ENCODE measurements at regions not wholly inside any gene's neighbourhood (a gene's known extent, or its start where the extent isn't known, plus 50 kb on each side); places are given as distances from the start of the nearest gene placed in this dataset.

DNA sequence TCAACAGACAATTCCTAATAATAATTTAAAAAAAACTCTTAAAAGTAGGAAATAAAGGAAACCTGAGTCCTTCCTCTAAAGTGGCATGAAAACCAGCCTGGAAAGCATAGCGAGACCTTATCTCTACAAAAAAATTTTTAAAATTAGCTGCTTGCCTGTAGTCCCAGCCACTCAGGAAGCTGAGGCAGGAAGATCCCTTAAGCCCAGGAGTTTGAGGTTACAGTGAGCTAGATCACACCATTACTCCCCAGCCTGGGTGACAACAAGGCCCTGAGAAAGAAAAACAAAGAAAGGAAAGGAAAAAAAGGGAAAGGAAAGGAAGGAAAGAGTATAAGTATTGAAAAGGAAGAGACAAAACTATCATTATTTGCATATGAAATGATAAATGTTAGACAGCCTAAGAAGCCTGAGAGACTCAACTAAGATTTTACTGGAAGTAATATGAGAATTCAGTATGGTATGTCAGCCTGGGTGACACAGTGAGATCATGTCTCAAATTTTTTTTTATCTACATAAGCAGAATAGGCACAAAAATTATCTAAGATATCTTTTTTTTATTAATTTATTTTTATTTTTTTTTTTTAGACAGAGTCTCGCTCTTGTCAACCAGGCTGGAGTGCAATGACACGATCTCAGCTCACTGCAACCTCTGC is 113.0 kb downstream of the GOSR1 start:
- no peak overlapping the region for H3K27ac ChIP-seq

DNA sequence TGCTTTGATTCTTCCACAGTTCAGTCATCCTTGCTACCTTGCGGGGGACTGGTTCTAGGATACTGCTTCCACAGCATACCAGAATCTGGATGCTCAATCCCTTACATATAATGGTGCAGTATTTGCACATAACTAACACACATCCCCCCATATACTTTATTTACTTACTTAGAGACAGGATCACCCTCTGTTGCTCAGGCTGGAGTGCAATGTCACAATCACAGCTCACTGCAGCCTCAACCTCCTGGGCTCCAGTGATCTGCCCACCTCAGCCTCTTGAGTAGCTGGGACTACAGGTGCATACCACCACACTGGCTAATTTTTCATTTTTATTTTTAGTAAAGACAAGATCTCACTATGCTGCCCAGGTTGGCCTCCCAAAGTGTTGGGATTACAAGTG is 112.2 kb downstream of the GOSR1 start:
- TF ChIP-seq, protein P1, sequence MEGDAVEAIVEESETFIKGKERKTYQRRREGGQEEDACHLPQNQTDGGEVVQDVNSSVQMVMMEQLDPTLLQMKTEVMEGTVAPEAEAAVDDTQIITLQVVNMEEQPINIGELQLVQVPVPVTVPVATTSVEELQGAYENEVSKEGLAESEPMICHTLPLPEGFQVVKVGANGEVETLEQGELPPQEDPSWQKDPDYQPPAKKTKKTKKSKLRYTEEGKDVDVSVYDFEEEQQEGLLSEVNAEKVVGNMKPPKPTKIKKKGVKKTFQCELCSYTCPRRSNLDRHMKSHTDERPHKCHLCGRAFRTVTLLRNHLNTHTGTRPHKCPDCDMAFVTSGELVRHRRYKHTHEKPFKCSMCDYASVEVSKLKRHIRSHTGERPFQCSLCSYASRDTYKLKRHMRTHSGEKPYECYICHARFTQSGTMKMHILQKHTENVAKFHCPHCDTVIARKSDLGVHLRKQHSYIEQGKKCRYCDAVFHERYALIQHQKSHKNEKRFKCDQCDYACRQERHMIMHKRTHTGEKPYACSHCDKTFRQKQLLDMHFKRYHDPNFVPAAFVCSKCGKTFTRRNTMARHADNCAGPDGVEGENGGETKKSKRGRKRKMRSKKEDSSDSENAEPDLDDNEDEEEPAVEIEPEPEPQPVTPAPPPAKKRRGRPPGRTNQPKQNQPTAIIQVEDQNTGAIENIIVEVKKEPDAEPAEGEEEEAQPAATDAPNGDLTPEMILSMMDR (IDR thresholded peaks at IDR 0.05) = no peak
- ATAC-seq (no peak), DNase-seq (no peak)
- H3K4me1 ChIP-seq = no peaks in the 10 kb centered on the region
- H3K27ac ChIP-seq = no peak overlapping the region
- H3K27me3 ChIP-seq = no peaks in the 10 kb centered on the region
- H3K9me3 ChIP-seq = no peaks in the 10 kb centered on the region
- intact Hi-C loops (cut with DNase I) = no loop called here
- no peak overlapping the region for H3K4me3 ChIP-seq
- no peaks in the 10 kb centered on the region for H3K36me3 ChIP-seq

More for the DNA sequence above, 113.0 kb downstream of the GOSR1 start:
- Histone ChIP-seq H3K9me3 (no peaks in the 10 kb centered on the region), H3K4me3 (no peak overlapping the region), H3K36me3 (no peaks in the 10 kb centered on the region), H3K4me1 (no peaks in the 10 kb centered on the region), H3K27me3 (no peaks in the 10 kb centered on the region)
- ATAC-seq = no peak
- intact Hi-C loops (cut with DNase I) = no loop called here
- no peak for DNase-seq
- TF ChIP-seq, protein P1 (IDR thresholded peaks at IDR 0.05) = no peak

DNA sequence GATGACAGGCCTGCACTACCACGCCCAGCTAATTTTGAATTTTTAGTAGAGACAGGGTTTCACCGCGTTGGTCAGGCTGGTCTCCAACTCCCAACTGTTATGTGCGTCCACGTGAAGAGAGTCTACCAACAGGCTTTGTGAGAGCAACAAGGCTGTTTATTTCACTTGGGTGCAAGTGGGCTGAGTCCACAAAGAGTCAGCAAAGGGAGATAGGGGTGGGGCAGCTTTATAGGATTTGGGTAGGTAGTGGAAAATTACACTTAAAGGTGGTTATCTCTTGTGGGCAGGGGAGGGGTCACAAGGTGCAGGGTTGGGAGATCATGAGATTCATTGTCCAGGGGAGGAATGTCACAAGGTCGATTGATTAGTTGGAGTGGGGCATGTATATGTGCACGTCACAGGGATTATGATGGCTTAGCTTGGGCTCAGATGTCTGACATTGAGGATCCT is 111.6 kb downstream of the GOSR1 start:
- Histone ChIP-seq H3K27me3 (no peaks in the 10 kb centered on the region), H3K4me3 (no peak overlapping the region), H3K27ac (no peak overlapping the region), H3K4me1 (no peaks in the 10 kb centered on the region), H3K9me3 (no peaks in the 10 kb centered on the region), H3K36me3 (no peaks in the 10 kb centered on the region)
- TF ChIP-seq, protein P1 (IDR thresholded peaks at IDR 0.05) = no peak
- no peak for DNase-seq
- ATAC-seq = no peak
- intact Hi-C loops (cut with DNase I) = no loop called here

DNA sequence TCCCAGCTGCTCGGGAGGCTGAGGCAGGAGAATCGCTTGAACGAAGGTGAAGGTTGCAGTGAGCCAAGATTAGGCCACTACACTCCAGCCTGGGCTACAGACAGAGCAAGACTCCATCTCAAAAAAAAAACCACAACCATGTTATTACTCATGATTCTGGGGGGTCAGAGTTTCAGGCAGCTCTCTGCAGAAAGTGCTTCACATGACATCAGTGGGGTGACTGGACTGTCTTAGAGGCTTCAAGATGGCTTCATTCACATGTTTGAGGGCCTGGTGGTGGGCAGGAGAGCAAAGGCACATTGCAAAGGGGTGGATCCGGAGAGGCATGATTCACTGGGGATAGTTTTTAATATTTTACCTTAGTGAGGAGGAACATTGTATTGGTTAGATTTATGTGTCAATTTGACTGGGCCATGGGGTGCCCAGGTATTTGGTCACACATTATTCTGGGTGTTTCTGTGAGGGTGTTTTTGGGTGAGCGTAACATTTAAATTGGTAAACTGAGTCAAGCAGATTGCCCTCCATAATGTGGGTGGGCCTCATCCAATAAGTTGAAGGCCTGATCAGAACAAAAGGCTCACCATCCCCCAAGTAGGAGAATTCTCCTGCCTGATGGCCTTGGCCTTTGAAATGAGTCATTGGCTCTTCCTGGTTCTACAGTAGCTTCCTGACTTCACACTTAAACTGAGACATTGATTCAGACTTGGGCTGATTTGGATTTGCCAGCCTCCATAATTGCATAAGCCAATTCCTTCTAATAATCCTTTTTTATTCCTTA is 109.8 kb downstream of the GOSR1 start:
- Histone ChIP-seq H3K4me3 (no peak overlapping the region), H3K27me3 (no peaks in the 10 kb centered on the region), H3K27ac (no peak overlapping the region), H3K36me3 (no peaks in the 10 kb centered on the region), H3K9me3 (no peaks in the 10 kb centered on the region), H3K4me1 (no peaks in the 10 kb centered on the region)
- intact Hi-C loops (cut with DNase I) = no loop called here
- TF ChIP-seq, protein P1 (IDR thresholded peaks at IDR 0.05) = no peak
- DNase-seq (no peak), ATAC-seq (no peak)

DNA sequence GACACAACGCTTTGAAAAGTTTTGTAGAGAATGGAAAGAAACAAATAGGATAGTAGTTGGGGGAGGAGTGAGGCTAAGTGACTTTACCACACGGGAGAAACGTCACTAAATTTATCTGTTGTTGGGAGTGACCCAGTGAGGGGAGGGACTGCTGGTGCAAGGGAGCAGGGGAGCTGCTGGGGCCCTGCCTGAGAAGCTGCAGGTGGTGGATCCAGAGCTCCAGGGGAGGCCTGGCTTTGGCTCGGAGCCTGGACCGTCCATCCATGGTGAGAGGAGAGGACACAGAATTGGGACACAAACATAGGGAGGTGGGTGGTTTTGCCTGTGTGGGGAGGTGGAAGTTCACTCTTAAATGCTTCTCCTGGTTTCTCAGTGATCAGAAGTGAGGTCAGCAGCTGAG is 107.6 kb downstream of the GOSR1 start:
- intact Hi-C loops (cut with DNase I) = no loop called here
- Histone ChIP-seq H3K27ac (no peak overlapping the region), H3K4me3 (no peak overlapping the region), H3K4me1 (no peaks in the 10 kb centered on the region), H3K27me3 (no peaks in the 10 kb centered on the region), H3K36me3 (no peaks in the 10 kb centered on the region), H3K9me3 (no peaks in the 10 kb centered on the region)
- TF ChIP-seq, protein P1 (IDR thresholded peaks at IDR 0.05) = no peak
- DNase-seq (no peak), ATAC-seq (no peak)

Data from upper lobe of right lung (tissue), 1 donor.